HG02870 (cell line): ENCODE measurements at regions not wholly inside any gene's neighbourhood (a gene's known extent, or its start where the extent isn't known, plus 50 kb on each side); places are given as distances from the start of the nearest gene placed in this dataset.
"Not testable (repeated sequence)": the region's sequence is repeated elsewhere in the genome, so short reads cannot be mapped to it uniquely, and the experiment has no call there.

Experiments
- ATAC-seq: cut with Tn5 transposase; IDR thresholded peaks from one replicate; pipeline ENCODE4 v1.9.1; 2021; ENCODE audit warnings: mild to moderate bottlenecking, moderate library complexity; ENCODE audit not compliant: unreplicated experiment

DNA sequence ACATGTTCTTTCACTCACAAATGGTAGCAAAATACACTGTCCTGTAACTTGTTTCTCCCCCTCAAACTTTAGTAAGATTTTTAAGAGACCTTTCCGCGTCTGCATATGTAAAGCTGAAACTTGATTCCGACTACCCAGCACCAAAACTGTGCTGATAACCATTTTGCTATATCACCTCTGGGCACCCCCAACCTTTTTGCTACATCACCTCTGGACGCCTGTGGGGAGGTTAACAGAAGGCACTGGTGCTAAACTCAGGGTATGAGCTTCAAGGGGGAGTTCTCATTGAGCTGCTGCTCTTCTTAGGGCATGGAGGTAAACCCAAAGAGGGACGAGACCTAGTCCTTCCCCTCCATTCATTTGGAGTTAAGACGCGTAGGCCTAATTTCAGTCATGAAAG, 67.6 kb upstream of the NFE2L3 start:
- no peak for ATAC-seq

GRCh38 chr7:26085771-26086170, 66.2 kb upstream of the NFE2L3 start:
- ATAC-seq, result no peak

GRCh38 chr7:26087321-26088091, 64.5 kb upstream of the NFE2L3 start:
- no peak for ATAC-seq

DNA sequence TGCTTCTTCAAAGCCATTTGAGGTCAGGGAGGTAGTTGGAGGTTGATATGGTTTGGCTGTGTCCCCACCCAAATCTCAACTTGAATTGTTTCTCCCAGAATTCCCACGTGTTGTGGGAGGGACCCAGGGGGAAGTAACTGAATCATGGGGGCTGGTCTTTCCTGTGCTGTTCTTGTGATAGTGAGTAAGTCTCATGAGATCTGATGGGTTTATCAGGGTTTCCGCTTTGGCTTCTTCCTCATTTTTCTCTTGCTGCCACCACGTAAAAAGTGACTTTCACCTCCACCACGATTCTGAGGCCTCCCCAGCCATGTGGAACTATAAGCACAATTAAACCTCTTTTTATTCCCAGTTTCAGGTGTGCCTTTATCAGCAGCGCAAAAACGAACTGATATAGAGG, 62.5 kb upstream of the NFE2L3 start:
- ATAC-seq, result not testable (repeated sequence)

- ATAC-seq, result no peak
Measured at GRCh38 chr7:26090927-26091519, 61.0 kb upstream of the NFE2L3 start.

GRCh38 chr7:26091933-26092332, 60.1 kb upstream of the NFE2L3 start:
- ATAC-seq, result no peak

DNA sequence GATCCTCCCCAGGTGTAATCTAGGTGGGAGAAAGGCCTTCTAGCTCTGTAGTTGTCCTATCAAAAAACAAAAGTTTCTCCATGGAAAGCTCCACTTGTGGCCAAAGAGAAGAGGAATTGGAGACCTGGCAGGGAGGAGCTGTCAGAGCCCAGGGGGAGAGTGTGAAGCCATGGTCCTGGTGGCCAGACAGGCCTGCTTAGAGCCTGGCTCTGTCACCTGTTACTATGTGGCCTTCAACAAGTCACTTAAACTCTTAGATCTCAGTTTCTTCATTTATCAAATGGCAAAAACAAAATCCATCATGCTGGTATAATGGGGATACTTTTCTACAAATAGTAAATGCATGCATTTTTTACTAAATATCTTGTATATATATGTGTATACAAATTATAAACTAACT, 59.0 kb upstream of the NFE2L3 start:
- no peak for ATAC-seq

DNA sequence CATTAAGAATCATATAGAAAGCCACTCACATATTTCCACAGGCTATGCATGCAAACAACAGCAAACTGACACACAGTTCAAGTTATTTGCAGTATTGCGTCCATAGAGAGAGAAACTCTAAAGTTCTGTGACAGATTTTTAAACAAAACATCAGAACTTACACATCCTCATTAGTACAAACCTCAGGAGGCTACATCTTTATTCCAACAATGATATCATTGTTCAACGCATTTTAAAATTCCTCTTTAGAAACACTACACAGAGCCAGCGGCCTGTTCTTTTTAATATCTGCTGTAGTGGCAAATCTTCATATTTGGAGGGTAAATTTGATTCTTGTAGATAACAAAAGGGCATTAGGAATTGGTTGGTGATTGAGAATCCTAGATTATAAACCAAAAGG, 55.9 kb upstream of the NFE2L3 start:
- ATAC-seq, result no peak

- ATAC-seq, result no peak
Measured at GRCh38 chr7:26097837-26098668, 53.9 kb upstream of the NFE2L3 start.

GRCh38 chr7:26099236-26099635, 52.8 kb upstream of the NFE2L3 start:
- ATAC-seq, result no peak

GRCh38 chr7:26100406-26101339, 51.3 kb upstream of the NFE2L3 start:
- no peak for ATAC-seq

DNA sequence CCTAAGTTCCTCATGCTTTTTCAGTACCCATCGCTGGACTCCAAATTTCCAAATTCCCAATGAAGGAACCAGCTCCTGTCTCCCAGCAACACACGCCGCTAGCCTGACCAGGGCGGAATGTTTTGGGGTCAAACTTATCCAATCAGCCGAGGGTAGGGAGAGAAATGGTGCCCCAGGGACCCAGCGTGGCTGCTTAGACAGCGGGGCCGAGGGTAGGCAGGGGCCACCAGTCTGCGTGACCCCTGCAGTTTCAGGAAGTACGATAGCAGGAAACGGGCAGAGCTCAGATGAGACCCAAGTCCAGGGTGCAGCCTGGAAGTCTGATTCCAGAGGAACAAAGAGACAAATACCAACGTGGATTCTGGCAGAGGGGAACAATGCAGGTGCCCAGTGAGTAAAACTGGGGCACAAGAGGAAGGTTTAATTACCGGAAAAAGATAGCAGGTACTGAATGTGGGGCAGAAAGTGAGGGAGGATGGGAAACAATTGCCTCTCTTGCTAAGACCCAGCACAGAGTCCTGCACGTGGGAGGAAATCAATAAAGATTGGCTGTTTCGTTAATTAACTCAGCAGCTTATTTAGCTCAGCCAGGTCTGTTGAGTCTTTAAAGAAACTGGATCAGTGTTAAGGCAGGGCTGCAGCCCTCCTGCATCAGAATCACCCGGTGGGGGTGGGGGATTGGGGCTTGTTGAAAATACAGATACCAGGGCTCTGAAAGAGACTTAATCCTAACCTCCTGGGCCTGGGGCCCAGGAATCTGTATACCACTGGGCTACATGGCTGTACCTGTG, 50.4 kb upstream of the NFE2L3 start:
- no peak for ATAC-seq

DNA sequence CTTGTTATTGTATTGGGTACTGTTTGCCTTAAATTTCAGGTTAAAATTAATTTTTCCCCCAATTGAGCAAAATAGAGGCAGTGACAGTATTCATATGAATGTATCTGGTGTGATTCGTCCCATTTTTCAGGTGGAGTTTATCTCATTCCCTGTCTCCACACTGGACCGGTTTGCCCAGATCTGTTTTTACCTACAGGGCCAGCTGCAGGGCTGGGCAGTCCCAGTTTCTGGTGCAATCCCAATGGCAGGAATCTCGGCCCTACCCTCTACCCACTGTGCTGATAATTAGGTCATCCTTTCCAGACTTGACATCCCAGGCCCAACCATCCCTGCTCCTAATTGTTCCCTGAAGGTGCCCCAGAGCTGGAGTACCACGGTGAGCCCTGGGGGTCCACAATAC, 49.8 kb upstream of the NFE2L3 start:
- no peak for ATAC-seq
